HEK293 (cell line): ENCODE measurements at regions not wholly inside any gene's neighbourhood (a gene's known extent, or its start where the extent isn't known, plus 50 kb on each side); places are given as distances from the start of the nearest gene placed in this dataset.

ENCODE experiments used
- CTCF ChIA-PET: fragments of 350-600 bp; formaldehyde crosslinking; extraction: SDS; loops from one replicate; lab custom pipeline; 2021; ENCODE audit warnings: antibody characterized with exemption; lab: Yijun Ruan, JAX
- POLR2A ChIA-PET: fragments of 300-600 bp; formaldehyde crosslinking; extraction: SDS; loops from one replicate; lab custom pipeline; 2020; ENCODE audit warnings: antibody characterized with exemption, inconsistent platforms; lab: Yijun Ruan, JAX
- H3K27ac ChIP-seq: fragments of 200-500 bp; sonication (Bioruptor generic); 2 replicates; pipeline ENCODE4 v1.5.1; 2014; ENCODE audit warnings: low read depth, low read length, control low read depth, inconsistent platforms; ENCODE audit errors: extremely low read depth
- H3K36me3 ChIP-seq, 2 experiments: fragments of 200-500 bp in 1 of 2; sonication (Bioruptor generic) in 1 of 2; 1 replicate in 1 of 2; 2 replicates in 1 of 2; pipeline ENCODE4 v1.5.1; 2014 to 2017; ENCODE audit warnings: inconsistent platforms in 2 of 2, low read length in 2 of 2; ENCODE audit not compliant: control insufficient read depth in 2 of 2, insufficient read depth in 1 of 2
- H3K4me1 ChIP-seq: fragments of 200-500 bp; sonication (Bioruptor generic); 2 replicates; pipeline ENCODE4 v1.5.1; 2014; ENCODE audit warnings: mild to moderate bottlenecking, low read length, inconsistent platforms; ENCODE audit not compliant: control insufficient read depth, insufficient read depth
- H3K4me3 ChIP-seq: 2 replicates; pipeline ENCODE4 v1.5.1; 2011; ENCODE audit warnings: low read depth, mild to moderate bottlenecking, control low read depth, low read length, moderate library complexity
- H3K9me3 ChIP-seq: fragments of 200-500 bp; sonication (Bioruptor generic); 2 replicates; pipeline ENCODE4 v1.5.1; 2014; ENCODE audit warnings: low read depth, low read length, inconsistent platforms; ENCODE audit not compliant: control insufficient read depth, insufficient read depth
- BCL11B ChIP-seq: fragments of 450-650 bp; formaldehyde crosslinking; IDR thresholded peaks from 2 replicates; pipeline ENCODE4 v1.5.1; 2016; ENCODE audit warnings: low read depth, missing biosample characterization, missing genetic modification characterization
- KLF10 ChIP-seq: fragments of 450-650 bp; IDR thresholded peaks from 2 replicates; pipeline ENCODE4 v1.5.1; 2018; ENCODE audit warnings: missing biosample characterization, mild to moderate bottlenecking, missing genetic modification characterization
- KLF16 ChIP-seq: fragments of 450-650 bp; formaldehyde crosslinking; IDR thresholded peaks from 2 replicates; pipeline ENCODE4 v1.5.1; 2017; ENCODE audit warnings: missing biosample characterization, missing genetic modification characterization
- KLF17 ChIP-seq: fragments of 450-650 bp; formaldehyde crosslinking; IDR thresholded peaks from 2 replicates; pipeline ENCODE4 v1.5.1; 2016; ENCODE audit warnings: missing biosample characterization, missing genetic modification characterization
- OSR2 ChIP-seq: fragments of 450-650 bp; formaldehyde crosslinking; IDR thresholded peaks from 2 replicates; pipeline ENCODE4 v1.5.1; 2016; ENCODE audit warnings: missing biosample characterization, missing genetic modification characterization
- PRDM1 ChIP-seq: fragments of 450-650 bp; formaldehyde crosslinking; IDR thresholded peaks from 2 replicates; pipeline ENCODE4; 2016; ENCODE audit warnings: missing biosample characterization, missing genetic modification characterization
- SCRT1 ChIP-seq: fragments of 450-650 bp; formaldehyde crosslinking; IDR thresholded peaks from 2 replicates; pipeline ENCODE4 v1.5.1; 2016; ENCODE audit warnings: missing biosample characterization, missing genetic modification characterization, borderline replicate concordance
- ZBTB17 ChIP-seq: fragments of 450-650 bp; formaldehyde crosslinking; IDR thresholded peaks from 2 replicates; pipeline ENCODE4 v1.5.1; 2016; ENCODE audit warnings: missing biosample characterization, missing genetic modification characterization
- ZBTB20 ChIP-seq: fragments of 450-650 bp; formaldehyde crosslinking; IDR thresholded peaks from 2 replicates; pipeline ENCODE4 v1.5.1; 2016; ENCODE audit warnings: missing biosample characterization, missing genetic modification characterization
- ZBTB21 ChIP-seq: fragments of 450-650 bp; formaldehyde crosslinking; IDR thresholded peaks from 2 replicates; pipeline ENCODE4 v1.5.1; 2017; ENCODE audit warnings: missing biosample characterization, missing genetic modification characterization
- ZFP37 ChIP-seq: fragments of 450-650 bp; formaldehyde crosslinking; IDR thresholded peaks from 2 replicates; pipeline ENCODE4 v1.5.1; 2016; ENCODE audit warnings: missing biosample characterization, missing genetic modification characterization
- ZIC2 ChIP-seq: fragments of 450-650 bp; formaldehyde crosslinking; IDR thresholded peaks from 2 replicates; pipeline ENCODE4 v1.5.1; 2016; ENCODE audit warnings: missing biosample characterization, missing genetic modification characterization
- ZNF121 ChIP-seq: fragments of 450-650 bp; formaldehyde crosslinking; IDR thresholded peaks from 2 replicates; pipeline ENCODE4 v1.5.1; 2016; ENCODE audit warnings: missing biosample characterization, missing genetic modification characterization
- ZNF132 ChIP-seq: fragments of 450-650 bp; formaldehyde crosslinking; IDR thresholded peaks from 2 replicates; pipeline ENCODE4 v1.5.1; 2017; ENCODE audit warnings: missing biosample characterization, missing genetic modification characterization, borderline replicate concordance
- ZNF138 ChIP-seq: fragments of 450-650 bp; formaldehyde crosslinking; IDR thresholded peaks from 2 replicates; pipeline ENCODE4 v1.5.1; 2016; ENCODE audit warnings: missing biosample characterization, missing genetic modification characterization, borderline replicate concordance
- ZNF184 ChIP-seq: fragments of 450-650 bp; IDR thresholded peaks from 2 replicates; pipeline ENCODE4 v1.5.1; 2018; ENCODE audit warnings: missing biosample characterization, mild to moderate bottlenecking, missing genetic modification characterization
- ZNF214 ChIP-seq: fragments of 450-650 bp; formaldehyde crosslinking; IDR thresholded peaks from 2 replicates; pipeline ENCODE4 v1.5.1; 2017; ENCODE audit warnings: missing biosample characterization, mild to moderate bottlenecking, missing genetic modification characterization, borderline replicate concordance
- ZNF23 ChIP-seq: fragments of 450-650 bp; formaldehyde crosslinking; IDR thresholded peaks from 2 replicates; pipeline ENCODE4 v1.5.1; 2016; ENCODE audit warnings: missing biosample characterization, missing genetic modification characterization, borderline replicate concordance
- ZNF37A ChIP-seq: fragments of 450-650 bp; IDR thresholded peaks from 2 replicates; pipeline ENCODE4 v1.5.1; 2018; ENCODE audit warnings: missing biosample characterization, missing genetic modification characterization
- ZNF404 ChIP-seq: fragments of 450-650 bp; formaldehyde crosslinking; IDR thresholded peaks from 2 replicates; pipeline ENCODE4 v1.5.1; 2017; ENCODE audit warnings: missing biosample characterization, missing genetic modification characterization
- ZNF473 ChIP-seq: fragments of 450-650 bp; formaldehyde crosslinking; IDR thresholded peaks from 2 replicates; pipeline ENCODE4 v1.5.1; 2017; ENCODE audit warnings: missing biosample characterization, missing genetic modification characterization
- ZNF510 ChIP-seq: fragments of 450-650 bp; formaldehyde crosslinking; IDR thresholded peaks from 2 replicates; pipeline ENCODE4 v1.5.1; 2018; ENCODE audit warnings: mild to moderate bottlenecking, missing genetic modification characterization, missing biosample characterization; ENCODE audit not compliant: insufficient replicate concordance
- ZNF549 ChIP-seq: fragments of 450-650 bp; IDR thresholded peaks from 2 replicates; pipeline ENCODE4 v1.5.1; 2018; ENCODE audit warnings: missing biosample characterization, missing genetic modification characterization, mild to moderate bottlenecking, inconsistent platforms, moderate library complexity
- ZNF629 ChIP-seq: fragments of 450-650 bp; formaldehyde crosslinking; IDR thresholded peaks from 2 replicates; pipeline ENCODE4 v1.5.1; 2017; ENCODE audit warnings: missing biosample characterization, missing genetic modification characterization
- ZNF658 ChIP-seq: fragments of 450-650 bp; formaldehyde crosslinking; IDR thresholded peaks from 2 replicates; pipeline ENCODE4; 2016; ENCODE audit warnings: missing biosample characterization, missing genetic modification characterization
- ZNF830 ChIP-seq: fragments of 450-650 bp; IDR thresholded peaks from 2 replicates; pipeline ENCODE4 v1.5.0; 2018; ENCODE audit warnings: missing biosample characterization, missing genetic modification characterization, low read depth, mild to moderate bottlenecking, moderate library complexity
- ZSCAN23 ChIP-seq: fragments of 450-650 bp; formaldehyde crosslinking; IDR thresholded peaks from 2 replicates; pipeline ENCODE4 v1.5.1; 2016; ENCODE audit warnings: missing biosample characterization, missing genetic modification characterization
- ZSCAN5A ChIP-seq: fragments of 450-650 bp; formaldehyde crosslinking; IDR thresholded peaks from 2 replicates; pipeline ENCODE4 v1.5.1; 2016; ENCODE audit warnings: missing biosample characterization, missing genetic modification characterization
- TF ChIP-seq, protein P1 (sequence below): fragments of 450-650 bp; IDR thresholded peaks from 2 replicates; pipeline ENCODE4 v1.5.1; 2018; ENCODE audit warnings: missing biosample characterization, mild to moderate bottlenecking, missing genetic modification characterization

GRCh38 chr3:67239353-67239752 lies 241.2 kb downstream of the KBTBD8 start (continued):
- TF ChIP-seq ZNF23 (no peak), PRDM1 (tag by site-specific recombination) (no peak), ZSCAN23 (tag by site-specific recombination) (no peak), ZNF37A (tag by site-specific recombination) (no peak), ZSCAN5A (tag by site-specific recombination) (no peak), ZBTB17 (tag by site-specific recombination) (no peak), ZNF510 (no peak), ZNF121 (tag by site-specific recombination) (no peak), OSR2 (tag by site-specific recombination) (no peak)
- TF ChIP-seq, all 188 proteins: peak for 0

- H3K4me3 ChIP-seq, result no peak overlapping the region
- TF ChIP-seq ZNF830 (tag by site-specific recombination) (no peak), ZBTB20 (tag by site-specific recombination) (no peak), BCL11B (tag by site-specific recombination) (no peak), ZIC2 (no peak), ZNF132 (tag by site-specific recombination) (no peak), ZNF629 (tag by site-specific recombination) (no peak), ZNF658 (tag by site-specific recombination) (no peak), KLF10 (tag by site-specific recombination) (no peak), ZNF121 (tag by site-specific recombination) (no peak), ZNF549 (tag by site-specific recombination) (no peak), ZNF184 (tag by site-specific recombination) (no peak), ZNF404 (tag by site-specific recombination) (no peak), KLF16 (tag by site-specific recombination) (no peak), ZBTB21 (tag by site-specific recombination) (no peak), KLF17 (tag by site-specific recombination) (no peak), SCRT1 (tag by site-specific recombination) (no peak), ZFP37 (tag by site-specific recombination) (no peak)
- POLR2A ChIA-PET, result no interaction called here
- H3K36me3 ChIP-seq, result no peaks in the 10 kb centered on the region
- H3K4me1 ChIP-seq, result no peaks in the 10 kb centered on the region
- CTCF ChIA-PET, result no interaction called here
- H3K9me3 ChIP-seq, result no peaks in the 10 kb centered on the region
- no peak overlapping the region for H3K27ac ChIP-seq
Observed at GRCh38 chr3:67241084-67241483, 243.0 kb downstream of the KBTBD8 start.

- Histone ChIP-seq H3K4me1 (no peaks in the 10 kb centered on the region), H3K4me3 (no peak overlapping the region), H3K27ac (no peak overlapping the region), H3K9me3 (no peaks in the 10 kb centered on the region), H3K36me3 (no peaks in the 10 kb centered on the region)
- CTCF ChIA-PET, result no interaction called here
- POLR2A ChIA-PET, result no interaction called here
- no peak for TF ChIP-seq ZNF138 (tag by site-specific recombination)
- no peak for TF ChIP-seq ZBTB20 (tag by site-specific recombination)
- TF ChIP-seq, protein P1, sequence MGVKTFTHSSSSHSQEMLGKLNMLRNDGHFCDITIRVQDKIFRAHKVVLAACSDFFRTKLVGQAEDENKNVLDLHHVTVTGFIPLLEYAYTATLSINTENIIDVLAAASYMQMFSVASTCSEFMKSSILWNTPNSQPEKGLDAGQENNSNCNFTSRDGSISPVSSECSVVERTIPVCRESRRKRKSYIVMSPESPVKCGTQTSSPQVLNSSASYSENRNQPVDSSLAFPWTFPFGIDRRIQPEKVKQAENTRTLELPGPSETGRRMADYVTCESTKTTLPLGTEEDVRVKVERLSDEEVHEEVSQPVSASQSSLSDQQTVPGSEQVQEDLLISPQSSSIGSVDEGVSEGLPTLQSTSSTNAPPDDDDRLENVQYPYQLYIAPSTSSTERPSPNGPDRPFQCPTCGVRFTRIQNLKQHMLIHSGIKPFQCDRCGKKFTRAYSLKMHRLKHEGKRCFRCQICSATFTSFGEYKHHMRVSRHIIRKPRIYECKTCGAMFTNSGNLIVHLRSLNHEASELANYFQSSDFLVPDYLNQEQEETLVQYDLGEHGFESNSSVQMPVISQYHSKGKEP (tag by site-specific recombination), result no peak
- no peak for TF ChIP-seq ZNF214 (tag by site-specific recombination)
- TF ChIP-seq ZIC2, result no peak
- no peak for TF ChIP-seq ZNF132 (tag by site-specific recombination)
- TF ChIP-seq ZBTB21 (tag by site-specific recombination), result no peak
- no peak for TF ChIP-seq ZNF473 (tag by site-specific recombination)
Observed at GRCh38 chr3:67244130-67244529, 246.0 kb downstream of the KBTBD8 start.
